ENCODE measurements at regions not wholly inside any gene's neighbourhood (a gene's known extent, or its start where the extent isn't known, plus 50 kb on each side); places are given as distances from the start of the nearest gene placed in this dataset.

DNA sequence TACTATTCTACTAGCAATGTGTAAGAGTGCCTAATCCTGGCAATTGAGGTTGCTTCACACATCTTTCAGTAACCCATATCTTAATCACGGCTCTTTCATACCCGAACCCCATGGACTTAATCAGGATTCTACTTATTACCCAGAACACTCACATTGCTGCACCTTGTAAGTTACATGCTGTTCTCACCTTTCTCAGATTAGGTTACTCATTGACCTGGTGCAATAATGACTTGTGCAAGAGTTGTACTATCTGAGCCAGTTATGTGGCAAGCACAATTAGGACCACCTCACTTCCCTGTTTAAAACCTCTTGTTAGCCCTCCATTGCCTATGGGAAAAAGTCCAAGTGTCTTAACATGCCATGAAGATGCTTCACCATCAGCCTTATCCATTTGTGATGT is 306.7 kb upstream of the E2F7 start:
- no peak for TF ChIP-seq CTCF (IDR thresholded peaks at IDR 0.05; ENCODE audit: poor library complexity)
- TF ChIP-seq EZH2 (IDR thresholded peaks at IDR 0.05; ENCODE audit: borderline replicate concordance): no peak
